ENCODE measurements at regions not wholly inside any gene's neighbourhood (a gene's known extent, or its start where the extent isn't known, plus 50 kb on each side); places are given as distances from the start of the nearest gene placed in this dataset.
A peak's percentile ranks its signal among the peaks of the same experiment; 100 is the strongest.

DNA sequence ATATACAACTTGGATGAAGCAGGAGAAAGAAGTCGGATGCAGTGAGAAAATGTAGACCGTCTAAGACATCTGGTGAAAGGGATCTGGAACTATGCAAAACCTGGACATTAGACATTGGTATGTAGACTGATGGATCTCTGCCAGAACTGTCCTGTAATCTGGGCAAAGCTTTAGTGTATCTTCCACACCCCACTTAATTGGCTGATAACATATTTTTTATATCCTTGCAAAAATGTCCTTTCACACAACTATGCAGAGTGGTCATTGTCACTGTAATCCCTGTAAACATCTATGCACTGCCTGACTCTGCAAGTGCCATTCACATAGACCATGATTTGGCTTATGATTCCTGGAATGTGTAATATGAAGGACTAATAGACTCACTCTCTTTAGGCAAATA is 163.1 kb downstream of the TUSC7 start:
- H3F3A ChIP-seq (ENCODE audit: insufficient read depth, low read length): no peaks in the 10 kb centered on the region
- no peaks in the 10 kb centered on the region for H3K27me3 ChIP-seq (replicated peaks; ENCODE audit: insufficient read depth, low read length)
- H3K4me3 ChIP-seq (ENCODE audit: low read length): no peak overlapping the region
- H4K20me1 ChIP-seq (ENCODE audit: insufficient read depth, low read length): no peaks in the 10 kb centered on the region
- H3K9me2 ChIP-seq (replicated peaks; ENCODE audit: insufficient read depth, low read length): no peaks in the 10 kb centered on the region
- no peak overlapping the region for H2AFZ ChIP-seq (ENCODE audit: low read length)
- no peak for DNase-seq
- H3K9me3 ChIP-seq (replicated peaks; ENCODE audit: insufficient read depth, low read length): no peaks in the 10 kb centered on the region
- no peak overlapping the region for H3K27ac ChIP-seq (ENCODE audit: low read length)
- TF ChIP-seq, protein P1, sequence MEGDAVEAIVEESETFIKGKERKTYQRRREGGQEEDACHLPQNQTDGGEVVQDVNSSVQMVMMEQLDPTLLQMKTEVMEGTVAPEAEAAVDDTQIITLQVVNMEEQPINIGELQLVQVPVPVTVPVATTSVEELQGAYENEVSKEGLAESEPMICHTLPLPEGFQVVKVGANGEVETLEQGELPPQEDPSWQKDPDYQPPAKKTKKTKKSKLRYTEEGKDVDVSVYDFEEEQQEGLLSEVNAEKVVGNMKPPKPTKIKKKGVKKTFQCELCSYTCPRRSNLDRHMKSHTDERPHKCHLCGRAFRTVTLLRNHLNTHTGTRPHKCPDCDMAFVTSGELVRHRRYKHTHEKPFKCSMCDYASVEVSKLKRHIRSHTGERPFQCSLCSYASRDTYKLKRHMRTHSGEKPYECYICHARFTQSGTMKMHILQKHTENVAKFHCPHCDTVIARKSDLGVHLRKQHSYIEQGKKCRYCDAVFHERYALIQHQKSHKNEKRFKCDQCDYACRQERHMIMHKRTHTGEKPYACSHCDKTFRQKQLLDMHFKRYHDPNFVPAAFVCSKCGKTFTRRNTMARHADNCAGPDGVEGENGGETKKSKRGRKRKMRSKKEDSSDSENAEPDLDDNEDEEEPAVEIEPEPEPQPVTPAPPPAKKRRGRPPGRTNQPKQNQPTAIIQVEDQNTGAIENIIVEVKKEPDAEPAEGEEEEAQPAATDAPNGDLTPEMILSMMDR (IDR thresholded peaks at IDR 0.05; ENCODE audit: low read length): no peak
- TF ChIP-seq EZH2 (optimal IDR thresholded peaks at IDR 0.05; ENCODE audit: low read depth, low read length): no peak
- no peak for TF ChIP-seq EZH2phosphoT487 (IDR thresholded peaks at IDR 0.05; ENCODE audit: low read length)
- no peaks in the 10 kb centered on the region for H3K79me2 ChIP-seq (ENCODE audit: low read length)
- no peaks in the 10 kb centered on the region for H3K36me3 ChIP-seq (replicated peaks; ENCODE audit: insufficient read depth, low read length)
- no peak overlapping the region for H3K4me2 ChIP-seq (ENCODE audit: low read depth, low read length)
- no peak overlapping the region for H3K9ac ChIP-seq (ENCODE audit: low read length)
- no peaks in the 10 kb centered on the region for H3K4me1 ChIP-seq (ENCODE audit: low read length)

GRCh38 chr3:116873142-116873541 is 163.6 kb downstream of the TUSC7 start:
- H3K4me1 ChIP-seq (ENCODE audit: low read length): no peaks in the 10 kb centered on the region
- H3F3A ChIP-seq (ENCODE audit: insufficient read depth, low read length): no peaks in the 10 kb centered on the region
- H3K79me2 ChIP-seq (ENCODE audit: low read length): no peaks in the 10 kb centered on the region
- no peaks in the 10 kb centered on the region for H3K27me3 ChIP-seq (replicated peaks; ENCODE audit: insufficient read depth, low read length)
- H2AFZ ChIP-seq (ENCODE audit: low read length): no peak overlapping the region
- H3K4me3 ChIP-seq (ENCODE audit: low read length): no peak overlapping the region
- TF ChIP-seq, protein P1 (IDR thresholded peaks at IDR 0.05; ENCODE audit: low read length): no peak
- no peak for TF ChIP-seq EZH2phosphoT487 (IDR thresholded peaks at IDR 0.05; ENCODE audit: low read length)
- TF ChIP-seq EZH2 (optimal IDR thresholded peaks at IDR 0.05; ENCODE audit: low read depth, low read length): no peak
- no peaks in the 10 kb centered on the region for H4K20me1 ChIP-seq (ENCODE audit: insufficient read depth, low read length)
- H3K4me2 ChIP-seq (ENCODE audit: low read depth, low read length): no peak overlapping the region
- H3K36me3 ChIP-seq (replicated peaks; ENCODE audit: insufficient read depth, low read length): no peaks in the 10 kb centered on the region
- H3K9me3 ChIP-seq (replicated peaks; ENCODE audit: insufficient read depth, low read length): no peaks in the 10 kb centered on the region
- H3K9me2 ChIP-seq (replicated peaks; ENCODE audit: insufficient read depth, low read length): no peaks in the 10 kb centered on the region
- no peak for DNase-seq
- no peak overlapping the region for H3K9ac ChIP-seq (ENCODE audit: low read length)
- H3K27ac ChIP-seq (ENCODE audit: low read length): no peak overlapping the region

DNA sequence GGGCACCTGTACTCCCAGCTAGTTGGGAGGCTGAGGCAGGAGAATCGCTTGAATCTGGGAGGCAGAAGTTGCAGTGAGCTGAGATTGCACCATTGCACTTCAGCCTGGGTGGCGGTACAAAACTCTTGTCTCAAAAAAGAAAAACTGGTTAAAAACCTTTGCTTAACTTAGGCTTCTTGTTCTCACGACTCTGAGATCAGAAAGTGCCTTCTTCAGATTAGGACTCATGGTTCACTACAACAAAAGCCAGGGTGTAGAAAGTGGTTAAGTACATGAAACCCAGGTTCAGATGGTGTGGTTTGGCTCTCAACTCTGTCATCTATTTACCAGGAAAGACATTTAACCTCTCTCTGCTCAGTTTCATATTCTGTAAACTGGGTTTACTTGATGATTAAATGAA is 168.4 kb downstream of the TUSC7 start:
- H3K27me3 ChIP-seq (replicated peaks; ENCODE audit: insufficient read depth, low read length): no peaks in the 10 kb centered on the region
- H3K4me2 ChIP-seq (ENCODE audit: low read depth, low read length): no peak overlapping the region
- no peak overlapping the region for H3K9ac ChIP-seq (ENCODE audit: low read length)
- H3F3A ChIP-seq (ENCODE audit: insufficient read depth, low read length): no peaks in the 10 kb centered on the region
- H2AFZ ChIP-seq (ENCODE audit: low read length): no peak overlapping the region
- no peak for TF ChIP-seq EZH2phosphoT487 (IDR thresholded peaks at IDR 0.05; ENCODE audit: low read length)
- no peak for TF ChIP-seq EZH2 (optimal IDR thresholded peaks at IDR 0.05; ENCODE audit: low read depth, low read length)
- TF ChIP-seq, protein P1 (IDR thresholded peaks at IDR 0.05; ENCODE audit: low read length): no peak
- no peaks in the 10 kb centered on the region for H3K79me2 ChIP-seq (ENCODE audit: low read length)
- no peaks in the 10 kb centered on the region for H3K9me3 ChIP-seq (replicated peaks; ENCODE audit: insufficient read depth, low read length)
- peak; percentile 33 for DNase-seq
- H3K36me3 ChIP-seq (replicated peaks; ENCODE audit: insufficient read depth, low read length): no peaks in the 10 kb centered on the region
- no peaks in the 10 kb centered on the region for H3K4me1 ChIP-seq (ENCODE audit: low read length)
- H3K9me2 ChIP-seq (replicated peaks; ENCODE audit: insufficient read depth, low read length): no peaks in the 10 kb centered on the region
- no peaks in the 10 kb centered on the region for H4K20me1 ChIP-seq (ENCODE audit: insufficient read depth, low read length)
- H3K27ac ChIP-seq (ENCODE audit: low read length): no peak overlapping the region
- H3K4me3 ChIP-seq (ENCODE audit: low read length): no peak overlapping the region

All from MM.1S (cell line).